A204.1 (cell line): ENCODE measurements at regions not wholly inside any gene's neighbourhood (a gene's known extent, or its start where the extent isn't known, plus 50 kb on each side); places are given as distances from the start of the nearest gene placed in this dataset.

Source experiments
- FAIRE-seq: peaks from 2 replicates; lab custom pipeline; 2012; peaks lifted over from hg19 to GRCh38; lab: Jason Lieb, UNC

DNA sequence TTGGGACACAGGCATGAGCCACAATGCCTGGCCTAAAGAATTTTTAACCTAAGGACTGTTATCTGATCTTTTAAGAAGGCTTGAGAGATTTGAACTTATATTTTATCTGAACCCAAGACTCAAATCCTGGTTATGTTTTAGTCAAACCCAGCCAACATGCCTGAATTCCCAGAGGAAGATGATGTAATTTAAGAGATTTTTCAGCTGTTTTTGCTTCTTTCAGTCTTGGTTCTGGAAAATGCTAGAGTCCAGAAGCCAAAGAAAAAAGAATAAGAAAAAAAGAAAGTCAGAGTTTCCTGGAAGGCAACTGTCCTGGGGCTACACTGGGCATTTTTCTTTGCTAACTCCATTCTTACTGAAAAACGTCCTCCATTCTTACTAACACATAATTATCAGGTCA is 85.8 kb downstream of the SNX18 start:
- FAIRE-seq = no peak

DNA sequence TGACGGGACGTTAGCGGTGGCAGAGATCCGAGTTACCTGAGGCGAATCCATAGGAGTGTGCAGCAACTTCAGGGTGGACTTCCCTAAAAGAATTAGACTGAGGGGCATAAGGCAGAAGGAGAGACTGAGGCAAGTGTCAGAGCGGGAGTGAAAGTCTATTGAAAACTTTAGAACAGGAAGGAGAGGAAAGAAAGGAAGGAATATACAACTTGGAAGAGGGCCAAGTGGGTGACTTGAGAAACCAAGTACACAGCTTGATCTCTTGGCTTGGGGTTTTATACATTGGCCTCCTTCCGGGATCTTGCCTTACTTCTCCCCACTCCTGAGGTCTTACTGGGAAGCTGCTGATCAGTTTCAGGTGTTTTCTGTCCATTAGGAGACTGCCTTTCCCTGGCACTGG is 84.9 kb downstream of the SNX18 start:
- no peak for FAIRE-seq

DNA sequence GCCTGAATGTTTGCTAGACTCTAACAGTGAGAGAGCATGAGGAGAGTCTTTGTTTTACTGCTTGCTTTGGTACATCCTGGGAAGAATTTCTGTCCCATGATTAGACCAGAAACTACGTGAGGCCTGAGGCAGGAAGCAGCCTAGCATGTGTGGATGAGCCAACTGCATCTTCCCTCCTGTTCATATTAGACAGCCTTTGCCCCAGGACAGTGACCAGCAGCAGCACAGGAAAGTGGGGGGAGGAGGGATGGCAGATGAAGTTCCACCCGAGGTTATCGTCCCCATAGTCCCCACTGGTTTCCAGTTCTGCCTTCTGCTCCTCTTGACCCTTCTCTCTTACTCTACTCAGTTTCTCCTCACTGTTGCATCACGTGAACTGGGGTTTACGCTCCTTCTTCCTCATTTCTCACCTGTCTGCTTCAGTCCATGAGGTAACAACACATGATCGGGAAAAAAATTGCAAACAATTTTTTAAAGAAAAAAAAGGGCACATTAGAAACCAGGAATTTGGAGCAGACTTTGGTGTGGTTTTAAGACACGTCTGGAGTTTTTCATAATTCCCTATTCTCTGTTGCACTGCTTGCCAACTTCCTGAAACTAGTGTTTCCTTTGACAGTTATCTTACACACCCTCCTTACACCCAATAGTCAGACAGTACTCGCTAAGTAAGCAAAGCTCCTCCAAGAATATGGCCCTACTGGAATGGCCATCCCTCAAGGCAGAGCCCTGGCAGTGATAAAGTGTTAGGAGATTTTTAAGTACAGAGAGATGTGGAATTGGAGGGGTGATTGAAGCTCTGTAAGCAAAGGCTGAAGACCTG is 84.1 kb downstream of the SNX18 start:
- no peak for FAIRE-seq
